ENCODE measurements at regions not wholly inside any gene's neighbourhood (a gene's known extent, or its start where the extent isn't known, plus 50 kb on each side); places are given as distances from the start of the nearest gene placed in this dataset.
"Not testable (repeated sequence)": the region's sequence is repeated elsewhere in the genome, so short reads cannot be mapped to it uniquely, and the experiment has no call there.

GRCh38 chr4:89491761-89492160 lies 184.2 kb upstream of the GPRIN3 start:
- no peak for DNase-seq

GRCh38 chr4:89489921-89490431 lies 182.4 kb upstream of the GPRIN3 start:
- DNase-seq = not testable (repeated sequence)

GRCh38 chr4:89489338-89489771 lies 181.8 kb upstream of the GPRIN3 start:
- DNase-seq = no peak

- DNase-seq = no peak
These were observed 181.1 kb upstream of the GPRIN3 start for GRCh38 chr4:89488736-89489135.

GRCh38 chr4:89486673-89487072 lies 179.1 kb upstream of the GPRIN3 start:
- DNase-seq = no peak

- DNase-seq = no peak
These were observed 178.4 kb upstream of the GPRIN3 start for GRCh38 chr4:89486042-89486441.

GRCh38 chr4:89483833-89484232 lies 176.2 kb upstream of the GPRIN3 start:
- no peak for DNase-seq

GRCh38 chr4:89482926-89483595 lies 175.5 kb upstream of the GPRIN3 start:
- DNase-seq = no peak

GRCh38 chr4:89482251-89482650 lies 174.7 kb upstream of the GPRIN3 start:
- no peak for DNase-seq

- peak; percentile 98 for DNase-seq
These were observed 162.4 kb upstream of the GPRIN3 start for GRCh38 chr4:89469930-89470375.

- peak; percentile 46 for DNase-seq
These were observed 161.9 kb upstream of the GPRIN3 start for GRCh38 chr4:89469516-89469915.

- DNase-seq = peak; percentile 69
These were observed 161.0 kb upstream of the GPRIN3 start for GRCh38 chr4:89468602-89469001.

GRCh38 chr4:89463341-89463740 lies 155.7 kb upstream of the GPRIN3 start:
- DNase-seq = no peak

GRCh38 chr4:89447543-89447942 lies 139.9 kb upstream of the GPRIN3 start:
- DNase-seq = no peak

- DNase-seq = no peak
These were observed 138.6 kb upstream of the GPRIN3 start for GRCh38 chr4:89446193-89446592.

GRCh38 chr4:89439533-89439932 lies 131.9 kb upstream of the GPRIN3 start:
- DNase-seq = no peak

GRCh38 chr4:89438102-89438831 lies 130.7 kb upstream of the GPRIN3 start:
- DNase-seq = peak; percentile 75

- peak; percentile 37 for DNase-seq
These were observed 126.9 kb upstream of the GPRIN3 start for GRCh38 chr4:89434364-89434988.

GRCh38 chr4:89427782-89428181 lies 120.2 kb upstream of the GPRIN3 start:
- DNase-seq = no peak

- no peak for DNase-seq
These were observed 117.4 kb upstream of the GPRIN3 start for GRCh38 chr4:89425023-89425422.

GRCh38 chr4:89422441-89422990 lies 114.9 kb upstream of the GPRIN3 start:
- DNase-seq = no peak

- no peak for DNase-seq
These were observed 112.9 kb upstream of the GPRIN3 start for GRCh38 chr4:89420507-89420906.

- DNase-seq = no peak
These were observed 111.6 kb upstream of the GPRIN3 start for GRCh38 chr4:89419111-89419695.
